IgD-negative memory B cell (primary cell): ENCODE measurements at regions not wholly inside any gene's neighbourhood (a gene's known extent, or its start where the extent isn't known, plus 50 kb on each side); places are given as distances from the start of the nearest gene placed in this dataset.
A peak's percentile ranks its signal among the peaks of the same experiment; 100 is the strongest.
"Not testable (repeated sequence)": the region's sequence is repeated elsewhere in the genome, so short reads cannot be mapped to it uniquely, and the experiment has no call there.

Experiments
- H3K27ac Mint-ChIP-seq, 3 donors: one replicate each; pipeline ENCODE4 v1.8.0; 2020 to 2022; ENCODE audit warnings: mild to moderate bottlenecking in 3 of 3, mixed read lengths in 3 of 3, moderate library complexity in 1 of 3
- H3K27me3 Mint-ChIP-seq: one replicate; pipeline ENCODE4 v1.8.0; 2021; ENCODE audit warnings: mixed read lengths
- H3K36me3 Mint-ChIP-seq: one replicate; pipeline ENCODE4 v1.8.0; 2020; ENCODE audit warnings: mild to moderate bottlenecking, mixed read lengths
- H3K4me1 Mint-ChIP-seq, 3 donors: one replicate each; pipeline ENCODE4 v1.8.0; 2020 to 2022; ENCODE audit warnings: mixed read lengths in 3 of 3, mild to moderate bottlenecking in 1 of 3
- H3K4me3 Mint-ChIP-seq, 4 donors: one replicate each; pipeline ENCODE4 v1.8.0; 2020 to 2022; ENCODE audit warnings: mild to moderate bottlenecking in 4 of 4, mixed read lengths in 4 of 4, moderate library complexity in 3 of 4
- H3K9me3 Mint-ChIP-seq, 3 donors: one replicate each; pipeline ENCODE4 v1.8.0; 2020 to 2021; ENCODE audit warnings: mixed read lengths in 3 of 3, mild to moderate bottlenecking in 1 of 3

- H3K9me3 Mint-ChIP-seq: peaks cover 0 to 11% (median 7%) of the 10 kb centered on the region in 3 donors
- H3K4me3 Mint-ChIP-seq: no peak overlapping the region
- no peaks in the 10 kb centered on the region for H3K36me3 Mint-ChIP-seq
- peaks cover 0 to 2% (median under 1%) of the 10 kb centered on the region in 3 donors for H3K4me1 Mint-ChIP-seq
- H3K27me3 Mint-ChIP-seq: peaks cover 13% of the 10 kb centered on the region
- H3K27ac Mint-ChIP-seq: peak overlapping the region in 1 of 3 donors; percentile 26
Observed at GRCh38 chr6:131431718-131432117, 141.3 kb upstream of the ARG1 start.

- Mint-ChIP-seq H3K27me3 (peaks cover 15% of the 10 kb centered on the region), H3K4me1 (no peaks in the 10 kb centered on the region), H3K4me3 (no peak overlapping the region), H3K36me3 (no peaks in the 10 kb centered on the region), H3K9me3 (peaks cover 0 to 10% (median 7%) of the 10 kb centered on the region in 3 donors), H3K27ac (no peak overlapping the region)
Observed at GRCh38 chr6:131433927-131434326, 139.1 kb upstream of the ARG1 start.

- Mint-ChIP-seq H3K4me1 (peaks cover 0 to 1% (median 0%) of the 10 kb centered on the region in 3 donors), H3K9me3 (peaks cover 0 to 8% (median 7%) of the 10 kb centered on the region in 3 donors), H3K4me3 (no peak overlapping the region), H3K27me3 (peaks cover 11% of the 10 kb centered on the region), H3K36me3 (no peaks in the 10 kb centered on the region), H3K27ac (no peak overlapping the region)
Observed at GRCh38 chr6:131436358-131436757, 136.7 kb upstream of the ARG1 start.

GRCh38 chr6:131443014-131443413, 130.0 kb upstream of the ARG1 start:
- peaks cover 0 to 4% (median 1%) of the 10 kb centered on the region in 3 donors for H3K4me1 Mint-ChIP-seq
- H3K27me3 Mint-ChIP-seq: no peaks in the 10 kb centered on the region
- H3K36me3 Mint-ChIP-seq: no peaks in the 10 kb centered on the region
- H3K27ac Mint-ChIP-seq: no peak overlapping the region
- H3K9me3 Mint-ChIP-seq: no peaks in the 10 kb centered on the region
- H3K4me3 Mint-ChIP-seq: no peak overlapping the region

- Mint-ChIP-seq H3K27ac (peak overlapping the region in 2 of 3 donors; percentile 41 to 63), H3K36me3 (no peaks in the 10 kb centered on the region), H3K9me3 (no peaks in the 10 kb centered on the region), H3K4me1 (peaks cover 0 to 4% (median 1%) of the 10 kb centered on the region in 3 donors), H3K27me3 (no peaks in the 10 kb centered on the region), H3K4me3 (peak overlapping the region in 1 of 4 donors; percentile 34)
Observed at GRCh38 chr6:131443514-131443913, 129.5 kb upstream of the ARG1 start.

- H3K27ac Mint-ChIP-seq, H3K36me3 Mint-ChIP-seq, H3K4me3 Mint-ChIP-seq, H3K4me1 Mint-ChIP-seq, H3K27me3 Mint-ChIP-seq, H3K9me3 Mint-ChIP-seq: not testable (repeated sequence)
Observed at GRCh38 chr6:131445356-131445755, 127.7 kb upstream of the ARG1 start.

DNA sequence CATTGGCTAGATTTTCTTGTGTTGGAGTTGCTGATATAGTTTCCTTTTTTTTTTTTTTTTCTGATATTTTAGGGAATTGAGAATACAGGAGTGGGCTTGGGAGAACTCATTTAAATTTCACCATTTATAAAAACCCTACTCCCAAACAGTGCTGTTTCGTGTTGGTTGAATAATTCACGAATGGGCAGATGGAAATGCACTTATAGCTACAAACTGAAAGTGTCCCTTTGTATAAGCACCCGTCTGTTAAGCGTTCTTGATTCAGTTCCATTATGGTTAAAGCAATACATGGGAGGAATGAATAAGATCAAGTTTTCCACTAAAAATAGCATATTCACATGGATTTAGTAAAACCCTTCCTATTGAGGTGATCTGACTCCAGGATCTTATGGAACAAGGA, 122.2 kb upstream of the ARG1 start:
- Mint-ChIP-seq H3K36me3 (no peaks in the 10 kb centered on the region), H3K9me3 (peaks cover 0 to 3% (median 0%) of the 10 kb centered on the region in 3 donors), H3K4me3 (no peak overlapping the region), H3K27ac (no peak overlapping the region), H3K27me3 (no peaks in the 10 kb centered on the region), H3K4me1 (peaks cover 0 to 2% (median 0%) of the 10 kb centered on the region in 3 donors)

- Mint-ChIP-seq H3K4me1 (peaks cover 0 to 2% (median 0%) of the 10 kb centered on the region in 3 donors), H3K9me3 (peaks cover 0 to 3% (median 0%) of the 10 kb centered on the region in 3 donors), H3K27me3 (peaks cover 3% of the 10 kb centered on the region), H3K36me3 (no peaks in the 10 kb centered on the region), H3K27ac (peak overlapping the region in 1 of 3 donors; percentile 6), H3K4me3 (no peak overlapping the region)
Observed at GRCh38 chr6:131451321-131452144, 121.5 kb upstream of the ARG1 start.

DNA sequence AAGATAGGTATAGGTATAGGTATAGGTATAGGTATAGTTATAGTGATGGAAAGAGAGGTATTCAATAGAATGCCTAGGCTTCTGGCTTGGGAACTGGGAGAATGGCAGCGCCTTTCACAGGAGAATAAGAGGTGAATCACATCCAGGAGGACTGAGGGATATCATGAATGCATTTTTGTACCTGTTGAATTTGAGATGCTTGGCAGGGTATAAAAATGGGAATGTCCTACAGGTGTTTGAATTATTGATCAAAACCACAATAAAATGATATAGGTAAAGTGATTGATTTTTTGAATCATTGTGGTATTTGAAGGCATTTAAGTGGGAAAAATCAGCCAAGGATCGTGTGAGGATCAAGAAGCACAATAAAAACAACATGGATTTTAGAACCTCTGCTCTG, 119.2 kb upstream of the ARG1 start:
- Mint-ChIP-seq H3K4me1 (no peaks in the 10 kb centered on the region), H3K36me3 (no peaks in the 10 kb centered on the region), H3K9me3 (peaks cover 0 to 3% (median 0%) of the 10 kb centered on the region in 3 donors), H3K4me3 (no peak overlapping the region), H3K27ac (no peak overlapping the region), H3K27me3 (peaks cover 5% of the 10 kb centered on the region)

GRCh38 chr6:131456565-131456964, 116.5 kb upstream of the ARG1 start:
- Mint-ChIP-seq H3K4me3 (no peak overlapping the region), H3K27ac (no peak overlapping the region), H3K27me3 (peaks cover 5% of the 10 kb centered on the region), H3K36me3 (no peaks in the 10 kb centered on the region), H3K9me3 (peaks cover 0 to 3% (median 0%) of the 10 kb centered on the region in 3 donors), H3K4me1 (no peaks in the 10 kb centered on the region)

DNA sequence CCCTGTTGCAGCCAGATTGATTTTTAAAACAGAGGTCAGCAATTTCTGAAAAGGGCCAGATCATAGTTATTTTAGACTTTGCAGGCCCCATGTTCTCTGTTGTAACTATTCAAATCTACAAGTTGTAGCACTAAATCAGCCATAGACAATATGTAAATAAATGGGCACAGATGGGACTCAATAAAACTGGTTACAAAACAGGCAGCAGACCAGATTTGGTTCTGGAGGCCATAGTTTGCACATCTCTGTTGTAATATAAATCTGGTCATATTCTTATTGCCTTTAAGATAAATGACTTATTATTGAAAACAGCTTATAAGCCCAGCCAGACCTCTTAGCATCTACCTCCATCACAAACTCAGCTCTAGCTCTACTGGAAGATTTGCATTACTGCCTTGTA, 114.0 kb upstream of the ARG1 start:
- no peaks in the 10 kb centered on the region for H3K4me1 Mint-ChIP-seq
- no peaks in the 10 kb centered on the region for H3K36me3 Mint-ChIP-seq
- H3K27ac Mint-ChIP-seq: no peak overlapping the region
- H3K4me3 Mint-ChIP-seq: no peak overlapping the region
- H3K27me3 Mint-ChIP-seq: peaks cover 5% of the 10 kb centered on the region
- no peaks in the 10 kb centered on the region for H3K9me3 Mint-ChIP-seq

- Mint-ChIP-seq H3K27me3 (peaks cover 5% of the 10 kb centered on the region), H3K27ac (no peak overlapping the region), H3K36me3 (no peaks in the 10 kb centered on the region), H3K9me3 (no peaks in the 10 kb centered on the region), H3K4me3 (no peak overlapping the region), H3K4me1 (no peaks in the 10 kb centered on the region)
Observed at GRCh38 chr6:131460614-131461000, 112.4 kb upstream of the ARG1 start.

DNA sequence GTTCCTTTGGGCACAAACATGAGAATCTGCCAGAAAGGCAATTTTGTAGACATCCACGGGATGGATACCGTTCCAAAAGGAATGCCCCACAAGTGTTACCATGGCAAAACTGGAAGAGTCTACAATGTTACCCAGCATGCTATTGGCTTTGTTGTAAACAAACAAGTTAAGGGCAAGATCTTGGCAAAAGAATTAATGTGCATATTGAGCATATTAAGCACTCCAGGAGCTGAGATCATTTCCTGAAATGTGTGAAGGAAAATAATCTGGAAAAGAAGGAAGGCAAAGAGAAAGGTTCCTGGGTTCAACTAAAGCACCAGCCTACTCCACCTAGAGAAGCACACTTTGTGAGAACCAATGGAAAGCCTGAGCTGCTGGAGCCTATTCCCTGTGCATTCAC, 103.9 kb upstream of the ARG1 start:
- H3K36me3 Mint-ChIP-seq: no peaks in the 10 kb centered on the region
- H3K4me1 Mint-ChIP-seq: no peaks in the 10 kb centered on the region
- no peak overlapping the region for H3K27ac Mint-ChIP-seq
- peaks cover 2 to 7% (median 3%) of the 10 kb centered on the region in 3 donors for H3K9me3 Mint-ChIP-seq
- H3K4me3 Mint-ChIP-seq: no peak overlapping the region
- no peaks in the 10 kb centered on the region for H3K27me3 Mint-ChIP-seq

DNA sequence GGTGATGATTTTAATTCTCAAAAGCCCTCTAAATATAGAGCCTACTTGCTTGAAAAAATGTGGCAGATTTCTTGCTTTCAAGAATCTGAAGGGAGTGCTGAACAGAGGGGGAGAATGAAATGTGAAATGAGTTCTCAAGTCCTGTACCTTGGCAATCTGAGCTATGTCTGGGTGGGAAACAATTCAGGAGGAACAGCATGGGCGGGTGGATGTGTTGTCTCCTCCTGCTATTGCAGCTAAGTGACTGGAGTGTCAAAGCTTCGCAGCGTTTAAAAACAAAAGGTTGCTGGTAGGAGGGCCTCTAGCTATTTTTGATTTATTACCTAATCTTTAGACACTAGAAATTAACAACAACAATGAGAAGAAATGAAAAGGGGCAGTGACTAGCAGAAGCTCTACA, 102.5 kb upstream of the ARG1 start:
- H3K9me3 Mint-ChIP-seq: peaks cover 2 to 7% (median 3%) of the 10 kb centered on the region in 3 donors
- H3K4me1 Mint-ChIP-seq: no peaks in the 10 kb centered on the region
- no peak overlapping the region for H3K27ac Mint-ChIP-seq
- no peaks in the 10 kb centered on the region for H3K27me3 Mint-ChIP-seq
- H3K4me3 Mint-ChIP-seq: no peak overlapping the region
- H3K36me3 Mint-ChIP-seq: no peaks in the 10 kb centered on the region

- no peaks in the 10 kb centered on the region for H3K4me1 Mint-ChIP-seq
- no peaks in the 10 kb centered on the region for H3K27me3 Mint-ChIP-seq
- H3K36me3 Mint-ChIP-seq: no peaks in the 10 kb centered on the region
- no peak overlapping the region for H3K4me3 Mint-ChIP-seq
- H3K27ac Mint-ChIP-seq: no peak overlapping the region
- H3K9me3 Mint-ChIP-seq: peaks cover 2 to 7% (median 3%) of the 10 kb centered on the region in 3 donors
Observed at GRCh38 chr6:131471331-131471730, 101.7 kb upstream of the ARG1 start.

DNA sequence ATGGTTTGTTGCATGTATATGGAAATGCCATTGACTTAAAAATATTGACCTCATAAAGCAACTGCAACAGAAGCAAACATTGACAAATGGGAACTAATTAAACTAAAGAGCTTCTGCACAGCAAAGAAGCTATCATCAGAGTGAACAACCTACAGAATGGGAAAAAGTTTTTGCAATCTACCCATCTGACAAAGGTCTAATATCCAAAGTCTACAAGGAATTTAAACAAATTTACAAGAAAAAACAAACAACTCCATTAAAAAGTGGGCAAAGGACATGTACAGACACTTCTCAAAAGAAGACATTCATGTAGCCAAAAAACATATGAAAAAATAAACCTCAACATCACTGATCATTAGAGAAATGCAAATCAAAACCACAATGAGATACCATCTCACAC, 99.7 kb upstream of the ARG1 start:
- H3K4me1 Mint-ChIP-seq, H3K27me3 Mint-ChIP-seq, H3K4me3 Mint-ChIP-seq, H3K9me3 Mint-ChIP-seq, H3K27ac Mint-ChIP-seq, H3K36me3 Mint-ChIP-seq: not testable (repeated sequence)
